Mammary epithelial cell (primary cell): ENCODE measurements at regions not wholly inside any gene's neighbourhood (a gene's known extent, or its start where the extent isn't known, plus 50 kb on each side); places are given as distances from the start of the nearest gene placed in this dataset.

Experiments used
- EZH2 ChIP-seq: IDR thresholded peaks from 2 replicates; pipeline ENCODE4 v1.6.1; 2012; ENCODE audit warnings: low read length, inconsistent platforms, borderline replicate concordance
- TF ChIP-seq, protein P1 (sequence below), 2 donors: IDR thresholded peaks in 1 of 2; conservative IDR thresholded peaks in 1 of 2; 2 replicates each; pipeline ENCODE4 v1.5.1; 2011 to 2012; ENCODE audit warnings: inconsistent platforms in 2 of 2, low read length in 2 of 2, mild to moderate bottlenecking in 2 of 2, control low read depth in 1 of 2, low read depth in 1 of 2; ENCODE audit not compliant: insufficient read depth in 1 of 2; ENCODE audit errors: extremely low read depth in 1 of 2

- no peak for TF ChIP-seq EZH2
- TF ChIP-seq, protein P1, sequence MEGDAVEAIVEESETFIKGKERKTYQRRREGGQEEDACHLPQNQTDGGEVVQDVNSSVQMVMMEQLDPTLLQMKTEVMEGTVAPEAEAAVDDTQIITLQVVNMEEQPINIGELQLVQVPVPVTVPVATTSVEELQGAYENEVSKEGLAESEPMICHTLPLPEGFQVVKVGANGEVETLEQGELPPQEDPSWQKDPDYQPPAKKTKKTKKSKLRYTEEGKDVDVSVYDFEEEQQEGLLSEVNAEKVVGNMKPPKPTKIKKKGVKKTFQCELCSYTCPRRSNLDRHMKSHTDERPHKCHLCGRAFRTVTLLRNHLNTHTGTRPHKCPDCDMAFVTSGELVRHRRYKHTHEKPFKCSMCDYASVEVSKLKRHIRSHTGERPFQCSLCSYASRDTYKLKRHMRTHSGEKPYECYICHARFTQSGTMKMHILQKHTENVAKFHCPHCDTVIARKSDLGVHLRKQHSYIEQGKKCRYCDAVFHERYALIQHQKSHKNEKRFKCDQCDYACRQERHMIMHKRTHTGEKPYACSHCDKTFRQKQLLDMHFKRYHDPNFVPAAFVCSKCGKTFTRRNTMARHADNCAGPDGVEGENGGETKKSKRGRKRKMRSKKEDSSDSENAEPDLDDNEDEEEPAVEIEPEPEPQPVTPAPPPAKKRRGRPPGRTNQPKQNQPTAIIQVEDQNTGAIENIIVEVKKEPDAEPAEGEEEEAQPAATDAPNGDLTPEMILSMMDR (conservative IDR thresholded peaks at IDR 0.05 in 1 of 2, IDR thresholded peaks at IDR 0.05 in 1 of 2; ENCODE audit: extremely low read depth in 1 of 2, insufficient read depth in 1 of 2, low read depth in 1 of 2, low read length in 2 of 2) = no peak
These were observed 339.4 kb downstream of the CDH11 start for GRCh38 chr16:64782484-64782883.
